HL-60 (cell line): ENCODE measurements at regions not wholly inside any gene's neighbourhood (a gene's known extent, or its start where the extent isn't known, plus 50 kb on each side); places are given as distances from the start of the nearest gene placed in this dataset.

Experiments
- CTCF ChIP-seq: IDR thresholded peaks from one replicate; pipeline ENCODE4 v1.5.1; 2011; ENCODE audit warnings: low read length, control low read depth, inconsistent platforms; ENCODE audit not compliant: insufficient read depth
- POLR2AphosphoS5 ChIP-seq: IDR thresholded peaks from 2 replicates; pipeline ENCODE4 v1.6.1; 2012; ENCODE audit warnings: low read depth
- REST ChIP-seq: IDR thresholded peaks from 2 replicates; pipeline ENCODE4 v1.6.1; 2012; ENCODE audit warnings: low read depth; ENCODE audit not compliant: insufficient replicate concordance

DNA sequence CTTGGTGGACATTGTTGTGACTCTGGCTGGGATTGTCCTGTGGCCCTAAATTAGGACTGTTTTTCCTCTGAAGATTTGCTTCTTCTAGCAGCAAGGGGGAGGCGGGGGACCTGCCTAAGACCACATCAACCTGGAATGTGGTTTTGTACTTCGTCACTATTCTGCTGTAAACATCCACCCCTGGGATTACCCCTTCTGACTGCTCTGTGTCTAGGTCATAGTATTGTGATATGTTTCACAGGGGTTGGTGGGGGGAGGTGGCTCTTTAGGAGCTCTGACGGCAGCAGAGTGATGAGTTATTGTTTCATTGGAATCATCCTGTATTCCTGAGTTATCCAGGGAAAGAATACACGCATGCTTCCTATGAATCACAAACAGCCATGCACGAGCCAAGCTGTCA, 226.4 kb upstream of the MYT1L start:
- TF ChIP-seq REST (no peak), CTCF (no peak), POLR2AphosphoS5 (no peak)
